ENCODE measurements at regions not wholly inside any gene's neighbourhood (a gene's known extent, or its start where the extent isn't known, plus 50 kb on each side); places are given as distances from the start of the nearest gene placed in this dataset.

GRCh38 chr15:39125904-39126303 lies 455.0 kb upstream of the THBS1 start:
- TF ChIP-seq POLR2A (IDR thresholded peaks at IDR 0.05; ENCODE audit: low read depth, low read length) (no peak), POLR2AphosphoS5 (IDR thresholded peaks at IDR 0.05; ENCODE audit: low read depth, low read length) (no peak), SPI1 (IDR thresholded peaks at IDR 0.05; ENCODE audit: low read depth, low read length) (no peak)
